ENCODE measurements at regions not wholly inside any gene's neighbourhood (a gene's known extent, or its start where the extent isn't known, plus 50 kb on each side); places are given as distances from the start of the nearest gene placed in this dataset.
A peak's percentile ranks its signal among the peaks of the same experiment; 100 is the strongest.

DNA sequence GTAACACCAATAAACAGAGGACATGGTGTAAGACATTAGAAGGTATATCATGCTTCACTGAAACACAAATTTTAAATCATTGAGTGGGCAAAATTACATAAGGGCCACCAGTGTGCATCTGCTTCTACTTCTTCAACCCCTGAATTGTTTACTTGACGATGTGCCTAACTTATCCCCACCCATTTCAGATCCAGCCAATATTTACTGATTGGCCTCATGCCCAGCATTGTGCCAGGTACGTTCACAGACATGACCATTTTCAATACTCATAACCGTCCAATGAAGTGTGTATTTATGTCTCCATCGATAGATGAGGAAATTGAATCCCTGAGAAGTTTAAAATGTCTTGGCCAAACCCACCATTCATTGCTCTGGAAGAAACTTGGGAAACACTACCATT lies 208.3 kb upstream of the MID1 start:
- Histone ChIP-seq H3K4me3 (ENCODE audit: control insufficient read depth in 1 of 7, extremely low read depth in 1 of 7, insufficient read depth in 4 of 7, low read depth in 2 of 7, low read length in 6 of 7) (no peak overlapping the region), H3K9me3 (ENCODE audit: control extremely low read depth in 1 of 5, control insufficient read depth in 4 of 5, insufficient read depth in 2 of 5, low read depth in 1 of 5, low read length in 4 of 5) (no peaks in the 10 kb centered on the region), H3K27ac (ENCODE audit: insufficient read depth in 1 of 2, low read depth in 1 of 2, low read length in 2 of 2, poor library complexity in 1 of 2, severe bottlenecking in 2 of 2) (no peak overlapping the region), H3K4me1 (ENCODE audit: control extremely low read depth in 1 of 4, control insufficient read depth in 4 of 4, insufficient read depth in 4 of 4, low read length in 3 of 4) (no peaks in the 10 kb centered on the region), H3K27me3 (replicated peaks in 2 of 5; ENCODE audit: control insufficient read depth in 4 of 5, insufficient read depth in 5 of 5, low read length in 4 of 5) (no peaks in the 10 kb centered on the region), H3K36me3 (ENCODE audit: control insufficient read depth in 4 of 4, insufficient read depth in 4 of 4, low read length in 3 of 4) (no peaks in the 10 kb centered on the region)
- CTCF ChIA-PET, result no interaction called here
- POLR2A ChIA-PET, result no interaction called here
- no peak for DNase-seq
- 85% methylated on average over 4 of the region's 4 CpGs for WGBS (ENCODE audit: insufficient coverage)

DNA sequence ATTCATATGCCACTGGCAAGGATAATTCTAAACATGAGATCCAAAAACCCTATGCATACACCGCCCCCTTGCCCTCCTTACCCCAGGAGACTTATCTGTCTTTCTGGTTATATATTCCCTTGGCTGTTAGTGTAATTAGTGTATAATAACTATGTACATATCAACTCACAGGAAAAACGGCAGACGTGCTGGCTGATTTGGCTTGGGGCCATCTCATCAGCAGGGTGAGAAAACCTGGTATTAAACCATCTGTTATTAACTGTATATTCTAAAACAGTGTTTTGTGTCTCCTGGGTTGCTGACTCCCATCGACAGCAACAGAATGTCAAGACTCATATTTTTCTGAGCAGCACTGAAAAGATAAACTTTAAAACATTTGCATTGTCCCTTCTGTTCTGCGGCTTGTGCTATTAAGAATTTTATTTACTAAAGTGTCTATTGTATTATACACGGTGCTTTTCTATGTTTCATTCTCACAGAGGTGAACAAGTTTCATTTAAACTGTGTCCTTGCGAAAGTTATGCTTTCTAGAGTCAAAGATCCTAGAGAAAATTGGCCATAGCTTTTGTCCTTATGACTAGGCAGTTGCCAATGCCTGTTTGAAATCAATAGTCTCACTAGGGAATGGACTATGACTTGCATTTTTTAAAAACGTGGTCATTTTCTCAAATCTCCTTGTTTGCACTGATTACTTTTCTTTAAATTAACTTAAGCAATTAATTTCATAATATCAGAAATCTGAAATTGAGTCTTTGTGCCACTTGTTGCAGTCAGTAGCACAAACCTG lies 211.5 kb upstream of the MID1 start:
- no peak overlapping the region for H3K4me3 ChIP-seq (ENCODE audit: control insufficient read depth in 1 of 7, extremely low read depth in 1 of 7, insufficient read depth in 4 of 7, low read depth in 2 of 7, low read length in 6 of 7)
- POLR2A ChIA-PET, result no interaction called here
- no peaks in the 10 kb centered on the region for H3K9me3 ChIP-seq (ENCODE audit: control extremely low read depth in 1 of 5, control insufficient read depth in 4 of 5, insufficient read depth in 2 of 5, low read depth in 1 of 5, low read length in 4 of 5)
- CTCF ChIA-PET, result no interaction called here
- no peak overlapping the region for H3K27ac ChIP-seq (ENCODE audit: insufficient read depth in 1 of 2, low read depth in 1 of 2, low read length in 2 of 2, poor library complexity in 1 of 2, severe bottlenecking in 2 of 2)
- WGBS (ENCODE audit: insufficient coverage), result 100% methylated on average over 1 of the region's 8 CpGs
- no peaks in the 10 kb centered on the region for H3K36me3 ChIP-seq (ENCODE audit: control insufficient read depth in 4 of 4, insufficient read depth in 4 of 4, low read length in 3 of 4)
- no peaks in the 10 kb centered on the region for H3K27me3 ChIP-seq (replicated peaks in 2 of 5; ENCODE audit: control insufficient read depth in 4 of 5, insufficient read depth in 5 of 5, low read length in 4 of 5)
- no peaks in the 10 kb centered on the region for H3K4me1 ChIP-seq (ENCODE audit: control extremely low read depth in 1 of 4, control insufficient read depth in 4 of 4, insufficient read depth in 4 of 4, low read length in 3 of 4)
- DNase-seq, result no peak

DNA sequence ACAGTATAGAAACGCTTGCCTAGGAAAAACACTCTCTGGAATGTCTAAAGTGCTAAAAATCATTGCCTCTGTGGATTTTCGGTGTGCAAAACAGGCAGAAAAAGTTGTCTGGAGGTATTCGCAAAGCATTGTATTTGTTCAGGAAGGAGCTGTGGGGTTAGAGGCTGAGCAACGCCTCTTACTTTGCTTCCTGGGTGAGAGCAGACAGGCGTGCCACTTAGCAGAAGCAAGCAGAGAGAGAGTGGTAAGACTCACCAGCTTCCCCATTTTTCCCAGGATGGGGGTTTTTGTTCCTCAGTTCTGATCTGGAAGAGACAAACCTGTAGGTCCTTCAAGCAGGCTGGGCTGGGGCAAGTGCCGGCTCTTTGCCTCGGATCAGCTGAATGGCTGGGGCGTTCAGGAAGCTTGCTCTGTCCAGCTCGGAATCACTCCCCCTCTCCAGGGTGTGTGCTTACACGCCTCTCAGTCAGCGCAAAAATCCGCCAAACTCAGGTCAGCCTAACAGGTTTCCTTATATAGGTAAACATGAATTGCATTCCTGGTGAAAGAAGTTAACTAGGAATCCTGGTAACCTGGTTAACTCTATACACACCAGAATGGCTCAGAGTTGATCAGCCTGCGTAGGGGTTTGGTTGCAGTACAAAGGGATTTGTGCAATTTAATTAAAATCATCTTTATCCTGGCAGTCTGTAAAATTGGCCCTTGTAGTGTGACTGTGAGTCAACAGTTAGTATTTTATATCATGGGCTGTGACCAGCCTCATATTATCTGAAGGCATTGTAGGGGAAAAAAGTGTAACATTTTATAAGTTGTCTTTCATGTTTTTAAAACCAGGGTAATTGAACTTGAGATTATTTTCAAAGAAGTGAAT lies 213.1 kb upstream of the MID1 start:
- ChIA-PET CTCF (no interaction called here), POLR2A (no interaction called here)
- H3K36me3 ChIP-seq (ENCODE audit: control insufficient read depth in 4 of 4, insufficient read depth in 4 of 4, low read length in 3 of 4), result no peaks in the 10 kb centered on the region
- H3K27ac ChIP-seq (ENCODE audit: insufficient read depth in 1 of 2, low read depth in 1 of 2, low read length in 2 of 2, poor library complexity in 1 of 2, severe bottlenecking in 2 of 2), result no peak overlapping the region
- DNase-seq, result no peak
- H3K4me1 ChIP-seq (ENCODE audit: control extremely low read depth in 1 of 4, control insufficient read depth in 4 of 4, insufficient read depth in 4 of 4, low read length in 3 of 4), result no peaks in the 10 kb centered on the region
- H3K27me3 ChIP-seq (replicated peaks in 2 of 5; ENCODE audit: control insufficient read depth in 4 of 5, insufficient read depth in 5 of 5, low read length in 4 of 5), result no peaks in the 10 kb centered on the region
- no peaks in the 10 kb centered on the region for H3K9me3 ChIP-seq (ENCODE audit: control extremely low read depth in 1 of 5, control insufficient read depth in 4 of 5, insufficient read depth in 2 of 5, low read depth in 1 of 5, low read length in 4 of 5)
- no peak overlapping the region for H3K4me3 ChIP-seq (ENCODE audit: control insufficient read depth in 1 of 7, extremely low read depth in 1 of 7, insufficient read depth in 4 of 7, low read depth in 2 of 7, low read length in 6 of 7)
- WGBS (ENCODE audit: insufficient coverage), result 63% methylated on average over 11 of the region's 13 CpGs

DNA sequence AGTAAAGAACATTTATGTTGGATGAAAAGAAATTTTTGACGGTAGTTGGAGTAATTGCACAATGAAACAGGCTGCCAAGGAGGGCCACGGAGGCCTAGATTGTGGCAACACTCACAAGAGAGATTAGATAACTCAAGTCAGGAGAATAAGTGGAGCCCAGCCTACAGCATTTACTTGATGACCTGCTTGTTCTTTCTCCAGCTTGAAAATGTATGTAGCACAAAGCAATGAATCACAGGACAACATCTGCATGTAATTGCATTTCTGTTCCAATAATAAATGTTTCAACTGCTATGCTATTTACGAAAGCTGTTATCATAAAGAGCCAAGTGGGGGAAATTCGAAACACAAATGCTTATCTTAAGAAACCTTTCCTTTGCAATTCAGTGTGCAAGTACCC lies 221.2 kb upstream of the MID1 start:
- Histone ChIP-seq H3K9me3 (ENCODE audit: control extremely low read depth in 1 of 5, control insufficient read depth in 4 of 5, insufficient read depth in 2 of 5, low read depth in 1 of 5, low read length in 4 of 5) (no peaks in the 10 kb centered on the region), H3K27ac (ENCODE audit: insufficient read depth in 1 of 2, low read depth in 1 of 2, low read length in 2 of 2, poor library complexity in 1 of 2, severe bottlenecking in 2 of 2) (no peak overlapping the region), H3K27me3 (replicated peaks in 2 of 5; ENCODE audit: control insufficient read depth in 4 of 5, insufficient read depth in 5 of 5, low read length in 4 of 5) (no peaks in the 10 kb centered on the region), H3K36me3 (ENCODE audit: control insufficient read depth in 4 of 4, insufficient read depth in 4 of 4, low read length in 3 of 4) (no peaks in the 10 kb centered on the region), H3K4me1 (ENCODE audit: control extremely low read depth in 1 of 4, control insufficient read depth in 4 of 4, insufficient read depth in 4 of 4, low read length in 3 of 4) (no peaks in the 10 kb centered on the region), H3K4me3 (ENCODE audit: control insufficient read depth in 1 of 7, extremely low read depth in 1 of 7, insufficient read depth in 4 of 7, low read depth in 2 of 7, low read length in 6 of 7) (no peak overlapping the region)
- WGBS (ENCODE audit: insufficient coverage), result 95% methylated on average over 2 of the region's 4 CpGs
- ChIA-PET POLR2A (no interaction called here), CTCF (no interaction called here)
- DNase-seq, result peak in 1 of 3 donors; percentile 18

DNA sequence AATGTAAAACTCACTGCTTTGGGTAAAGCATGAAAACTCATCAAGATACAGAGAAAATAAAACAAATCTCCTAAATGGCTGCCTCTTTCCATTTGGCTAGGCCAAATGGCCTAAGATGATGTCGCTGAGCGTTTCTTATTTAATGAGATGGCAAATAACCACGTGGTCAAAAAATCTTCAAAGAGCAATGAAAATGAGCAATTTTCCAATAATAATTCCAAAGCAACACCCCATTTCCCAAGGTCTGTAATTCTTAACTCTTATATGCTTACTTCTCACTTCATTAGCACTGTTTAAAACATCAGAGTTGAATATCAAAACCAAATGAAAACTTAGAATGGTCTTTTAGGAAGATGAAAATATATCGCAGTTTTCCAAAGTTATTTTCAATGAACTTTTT lies 222.3 kb upstream of the MID1 start:
- Histone ChIP-seq H3K27me3 (replicated peaks in 2 of 5; ENCODE audit: control insufficient read depth in 4 of 5, insufficient read depth in 5 of 5, low read length in 4 of 5) (no peaks in the 10 kb centered on the region), H3K4me3 (ENCODE audit: control insufficient read depth in 1 of 7, extremely low read depth in 1 of 7, insufficient read depth in 4 of 7, low read depth in 2 of 7, low read length in 6 of 7) (no peak overlapping the region), H3K36me3 (ENCODE audit: control insufficient read depth in 4 of 4, insufficient read depth in 4 of 4, low read length in 3 of 4) (no peaks in the 10 kb centered on the region), H3K9me3 (ENCODE audit: control extremely low read depth in 1 of 5, control insufficient read depth in 4 of 5, insufficient read depth in 2 of 5, low read depth in 1 of 5, low read length in 4 of 5) (no peaks in the 10 kb centered on the region), H3K4me1 (ENCODE audit: control extremely low read depth in 1 of 4, control insufficient read depth in 4 of 4, insufficient read depth in 4 of 4, low read length in 3 of 4) (no peaks in the 10 kb centered on the region), H3K27ac (ENCODE audit: insufficient read depth in 1 of 2, low read depth in 1 of 2, low read length in 2 of 2, poor library complexity in 1 of 2, severe bottlenecking in 2 of 2) (no peak overlapping the region)
- no peak for DNase-seq
- ChIA-PET POLR2A (no interaction called here), CTCF (no interaction called here)
- WGBS (ENCODE audit: insufficient coverage), result 76% methylated on average over 4 of the region's 4 CpGs

DNA sequence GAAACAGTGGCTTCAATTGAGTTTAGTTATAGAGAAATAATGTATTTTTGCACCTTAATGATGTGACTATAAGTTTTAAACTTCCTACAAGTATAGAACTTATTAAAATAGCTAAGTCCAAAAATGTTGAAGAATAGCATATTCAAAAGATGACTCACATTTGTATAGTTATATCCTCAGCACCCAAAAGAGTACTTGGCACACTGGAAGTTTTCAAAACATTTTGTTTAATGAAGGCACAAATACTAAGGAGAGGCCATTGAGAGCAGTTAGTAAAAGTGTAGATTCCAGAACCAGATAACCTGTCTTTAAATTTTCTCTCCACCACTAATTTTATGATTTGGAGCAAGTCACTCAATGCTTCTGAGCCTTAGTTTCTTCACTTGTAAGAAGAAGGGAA lies 226.9 kb upstream of the MID1 start:
- ChIA-PET POLR2A (no interaction called here), CTCF (no interaction called here)
- H3K4me1 ChIP-seq (ENCODE audit: control extremely low read depth in 1 of 4, control insufficient read depth in 4 of 4, insufficient read depth in 4 of 4, low read length in 3 of 4), result no peaks in the 10 kb centered on the region
- no peak for DNase-seq
- no peaks in the 10 kb centered on the region for H3K36me3 ChIP-seq (ENCODE audit: control insufficient read depth in 4 of 4, insufficient read depth in 4 of 4, low read length in 3 of 4)
- H3K27ac ChIP-seq (ENCODE audit: insufficient read depth in 1 of 2, low read depth in 1 of 2, low read length in 2 of 2, poor library complexity in 1 of 2, severe bottlenecking in 2 of 2), result no peak overlapping the region
- H3K27me3 ChIP-seq (replicated peaks in 2 of 5; ENCODE audit: control insufficient read depth in 4 of 5, insufficient read depth in 5 of 5, low read length in 4 of 5), result no peaks in the 10 kb centered on the region
- H3K4me3 ChIP-seq (ENCODE audit: control insufficient read depth in 1 of 7, extremely low read depth in 1 of 7, insufficient read depth in 4 of 7, low read depth in 2 of 7, low read length in 6 of 7), result no peak overlapping the region
- no peaks in the 10 kb centered on the region for H3K9me3 ChIP-seq (ENCODE audit: control extremely low read depth in 1 of 5, control insufficient read depth in 4 of 5, insufficient read depth in 2 of 5, low read depth in 1 of 5, low read length in 4 of 5)

DNA sequence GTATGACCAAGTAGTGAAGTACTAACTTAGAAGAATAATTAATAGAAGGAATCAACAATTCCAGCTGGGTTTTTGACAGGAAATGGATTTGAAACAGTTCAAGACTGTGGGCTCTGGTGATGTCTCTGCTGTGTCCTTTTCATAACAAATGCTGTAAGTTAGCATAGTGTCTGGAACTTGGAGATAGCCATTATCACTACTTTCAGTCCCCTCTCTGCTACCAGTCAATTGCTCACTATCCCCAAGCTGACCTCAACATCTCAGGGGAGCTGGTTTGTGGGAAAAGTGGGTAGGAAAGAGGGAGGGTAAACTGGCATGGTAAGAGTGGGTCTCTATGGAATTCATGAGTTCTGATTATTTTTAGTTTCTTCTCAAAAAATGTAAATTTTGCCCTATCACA lies 231.4 kb upstream of the MID1 start:
- H3K4me1 ChIP-seq (ENCODE audit: control extremely low read depth in 1 of 4, control insufficient read depth in 4 of 4, insufficient read depth in 4 of 4, low read length in 3 of 4), result no peaks in the 10 kb centered on the region
- CTCF ChIA-PET, result no interaction called here
- H3K27me3 ChIP-seq (replicated peaks in 2 of 5; ENCODE audit: control insufficient read depth in 4 of 5, insufficient read depth in 5 of 5, low read length in 4 of 5), result no peaks in the 10 kb centered on the region
- no peak overlapping the region for H3K27ac ChIP-seq (ENCODE audit: insufficient read depth in 1 of 2, low read depth in 1 of 2, low read length in 2 of 2, poor library complexity in 1 of 2, severe bottlenecking in 2 of 2)
- H3K9me3 ChIP-seq (ENCODE audit: control extremely low read depth in 1 of 5, control insufficient read depth in 4 of 5, insufficient read depth in 2 of 5, low read depth in 1 of 5, low read length in 4 of 5), result no peaks in the 10 kb centered on the region
- peak in 1 of 3 donors; percentile 9 for DNase-seq
- H3K4me3 ChIP-seq (ENCODE audit: control insufficient read depth in 1 of 7, extremely low read depth in 1 of 7, insufficient read depth in 4 of 7, low read depth in 2 of 7, low read length in 6 of 7), result no peak overlapping the region
- POLR2A ChIA-PET, result no interaction called here
- no peaks in the 10 kb centered on the region for H3K36me3 ChIP-seq (ENCODE audit: control insufficient read depth in 4 of 4, insufficient read depth in 4 of 4, low read length in 3 of 4)
